GM12891 (cell line): ENCODE measurements at regions not wholly inside any gene's neighbourhood (a gene's known extent, or its start where the extent isn't known, plus 50 kb on each side); places are given as distances from the start of the nearest gene placed in this dataset.

Source experiments
- PAX5 ChIP-seq: IDR thresholded peaks from 2 replicates; pipeline ENCODE4 v1.6.1; 2011; ENCODE audit warnings: low read length, moderate library complexity, mild to moderate bottlenecking; ENCODE audit not compliant: insufficient read depth, severe bottlenecking
- POLR2A ChIP-seq: IDR thresholded peaks from 2 replicates; pipeline ENCODE4 v1.6.1; 2011; ENCODE audit warnings: low read depth, low read length, control low read depth
- POLR2AphosphoS5 ChIP-seq: IDR thresholded peaks from 2 replicates; pipeline ENCODE4 v1.6.1; 2011; ENCODE audit warnings: low read depth, low read length, control low read depth
- TAF1 ChIP-seq: IDR thresholded peaks from 2 replicates; pipeline ENCODE4 v1.6.1; 2011; ENCODE audit warnings: low read depth, low read length, control low read depth

GRCh38 chr20:62545271-62545670, 69.5 kb upstream of the GATA5 start:
- TF ChIP-seq POLR2A (no peak), POLR2AphosphoS5 (no peak), TAF1 (no peak), PAX5 (no peak)
